ENCODE measurements at regions not wholly inside any gene's neighbourhood (a gene's known extent, or its start where the extent isn't known, plus 50 kb on each side); places are given as distances from the start of the nearest gene placed in this dataset.

DNA sequence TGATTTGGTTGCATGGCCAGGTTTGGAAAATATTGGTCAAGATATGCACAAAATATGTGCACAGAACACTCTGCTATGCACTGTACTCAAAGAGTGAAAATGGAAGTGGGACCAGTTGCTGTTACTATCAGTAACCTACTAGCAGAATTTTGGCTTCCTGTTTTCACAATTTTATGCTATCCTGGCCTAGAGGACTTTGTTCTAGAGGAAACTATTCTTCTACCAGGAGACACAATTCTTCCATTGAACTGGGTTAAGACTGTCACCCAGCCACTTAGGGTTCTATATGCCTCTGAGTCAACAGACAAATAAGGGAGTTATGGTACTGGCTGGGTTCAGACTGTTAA lies 431.4 kb upstream of the DCC start:
- TF ChIP-seq, protein P1, sequence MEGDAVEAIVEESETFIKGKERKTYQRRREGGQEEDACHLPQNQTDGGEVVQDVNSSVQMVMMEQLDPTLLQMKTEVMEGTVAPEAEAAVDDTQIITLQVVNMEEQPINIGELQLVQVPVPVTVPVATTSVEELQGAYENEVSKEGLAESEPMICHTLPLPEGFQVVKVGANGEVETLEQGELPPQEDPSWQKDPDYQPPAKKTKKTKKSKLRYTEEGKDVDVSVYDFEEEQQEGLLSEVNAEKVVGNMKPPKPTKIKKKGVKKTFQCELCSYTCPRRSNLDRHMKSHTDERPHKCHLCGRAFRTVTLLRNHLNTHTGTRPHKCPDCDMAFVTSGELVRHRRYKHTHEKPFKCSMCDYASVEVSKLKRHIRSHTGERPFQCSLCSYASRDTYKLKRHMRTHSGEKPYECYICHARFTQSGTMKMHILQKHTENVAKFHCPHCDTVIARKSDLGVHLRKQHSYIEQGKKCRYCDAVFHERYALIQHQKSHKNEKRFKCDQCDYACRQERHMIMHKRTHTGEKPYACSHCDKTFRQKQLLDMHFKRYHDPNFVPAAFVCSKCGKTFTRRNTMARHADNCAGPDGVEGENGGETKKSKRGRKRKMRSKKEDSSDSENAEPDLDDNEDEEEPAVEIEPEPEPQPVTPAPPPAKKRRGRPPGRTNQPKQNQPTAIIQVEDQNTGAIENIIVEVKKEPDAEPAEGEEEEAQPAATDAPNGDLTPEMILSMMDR (IDR thresholded peaks at IDR 0.05; ENCODE audit: borderline replicate concordance, extremely low read depth, low read length, poor library complexity, severe bottlenecking), result no peak
- TF ChIP-seq EZH2 (IDR thresholded peaks at IDR 0.05; ENCODE audit: borderline replicate concordance, low read depth, low read length, severe bottlenecking), result no peak
